K562 (cell line): ENCODE measurements at regions not wholly inside any gene's neighbourhood (a gene's known extent, or its start where the extent isn't known, plus 50 kb on each side); places are given as distances from the start of the nearest gene placed in this dataset.

Experiments
- ATAC-seq: fragments of 200-7000 bp; cut with Tn5 transposase; 3 replicates; pipeline ENCODE4 v1.9.1; 2020; ENCODE audit warnings: moderate library complexity
- BruUV-seq: library from RNA; stranded (reverse); fragments of 400-500 nt; replicated peaks from 2 replicates; lab custom pipeline; 2021; lab: Mats Ljungman, UMichigan
- CTCF ChIA-PET: fragments of 300-600 bp; formaldehyde crosslinking; extraction: SDS; loops from one replicate; lab custom pipeline; 2021; ENCODE audit warnings: low intra/inter-chr PET ratio; lab: Yijun Ruan, JAX
- POLR2A ChIA-PET: fragments of 300-600, 350-650 bp; sonication (Branson Sonifier 250); formaldehyde crosslinking; extraction: SDS; loops from one replicate; lab custom pipeline; 2021; ENCODE audit warnings: antibody characterized with exemption, inconsistent platforms; lab: Yijun Ruan, JAX
- DNase-seq, 4 experiments: peaks; one replicate each; pipeline versions ENCODE4 v3.0.0 to v3.0.0-alpha.2; 2011 to 2018; ENCODE audit warnings: low spot score in 3 of 4, mixed read lengths in 3 of 4; ENCODE audit errors: extremely low read depth in 1 of 4
- FAIRE-seq: peaks from 2 replicates; lab custom pipeline; 2011; peaks lifted over from hg19 to GRCh38; lab: Jason Lieb, UNC
- H2AFZ ChIP-seq: 2 replicates; pipeline ENCODE4 v1.6.0; 2011; ENCODE audit warnings: low read depth, low read length, control low read depth, inconsistent platforms
- H3K27ac ChIP-seq: fragments of 200-600 bp; 3 replicates; pipeline ENCODE4 v1.8.0; 2011; ENCODE audit warnings: low read depth, mild to moderate bottlenecking, control low read depth, inconsistent platforms, low read length, moderate library complexity, mixed read lengths; ENCODE audit errors: extremely low read depth
- H3K27me3 ChIP-seq, 2 experiments: fragments of 300-600 bp in 1 of 2; 2 replicates in 1 of 2; 3 replicates in 1 of 2; pipeline versions ENCODE4 v1.6.0 to v1.8.0; 2011; ENCODE audit warnings: inconsistent platforms in 2 of 2, low read length in 2 of 2, mild to moderate bottlenecking in 1 of 2, mixed read lengths in 1 of 2, moderate library complexity in 1 of 2; ENCODE audit not compliant: control insufficient read depth in 2 of 2, insufficient read depth in 2 of 2
- H3K36me3 ChIP-seq: fragments of 300-600 bp; 3 replicates; pipeline ENCODE4 v1.8.0; 2011; ENCODE audit warnings: mild to moderate bottlenecking, low read length, inconsistent platforms; ENCODE audit not compliant: control insufficient read depth, insufficient read depth
- H3K4me1 ChIP-seq, 2 experiments: fragments of 200-600 bp in 1 of 2; replicated peaks in 1 of 2; 2 replicates in 1 of 2; 3 replicates in 1 of 2; pipeline versions ENCODE4 v1.5.1 to v1.8.0; 2011; ENCODE audit warnings: inconsistent platforms in 2 of 2, low read length in 2 of 2, mild to moderate bottlenecking in 1 of 2, mixed read lengths in 1 of 2, moderate library complexity in 1 of 2; ENCODE audit not compliant: control insufficient read depth in 2 of 2, insufficient read depth in 2 of 2
- H3K4me2 ChIP-seq: 2 replicates; pipeline ENCODE4 v1.6.1; 2011; ENCODE audit warnings: low read length, control low read depth, inconsistent platforms, mixed read lengths; ENCODE audit not compliant: insufficient read depth
- H3K4me3 ChIP-seq: fragments of 200-600 bp; sonication (generic), shearing (Covaris generic); 2 replicates; pipeline ENCODE4 v1.5.1; 2016; ENCODE audit warnings: control low read depth, inconsistent platforms
- H3K79me2 ChIP-seq: fragments of 200-600 bp; 3 replicates; pipeline ENCODE4 v1.8.0; 2011; ENCODE audit warnings: low read length, inconsistent platforms; ENCODE audit not compliant: control insufficient read depth, insufficient read depth
- H3K9ac ChIP-seq, 2 experiments: 2 replicates each; pipeline versions ENCODE4 v1.6.0 to v1.6.1; 2011; ENCODE audit warnings: low read depth in 2 of 2, low read length in 2 of 2, control low read depth in 1 of 2, inconsistent platforms in 1 of 2, mild to moderate bottlenecking in 1 of 2, mixed read lengths in 1 of 2; ENCODE audit not compliant: insufficient read depth in 1 of 2
- H3K9me1 ChIP-seq: one replicate; pipeline ENCODE4 v1.6.0; 2011; ENCODE audit warnings: inconsistent platforms, mild to moderate bottlenecking, low read length, moderate library complexity; ENCODE audit not compliant: control insufficient read depth, insufficient read depth
- H3K9me3 ChIP-seq: replicated peaks from 2 replicates; pipeline ENCODE4 v1.5.1; 2011; ENCODE audit warnings: low read depth, low read length, inconsistent platforms; ENCODE audit not compliant: control insufficient read depth, insufficient read depth
- H4K20me1 ChIP-seq: replicated peaks from 2 replicates; pipeline ENCODE4 v1.6.1; 2011; ENCODE audit warnings: low read length, inconsistent platforms, mixed read lengths; ENCODE audit not compliant: control insufficient read depth, insufficient read depth
- AFF4 ChIP-seq: sonication (generic); formaldehyde crosslinking; IDR thresholded peaks from 2 replicates; pipeline ENCODE4 v1.8.0; 2023; ENCODE audit warnings: mild to moderate bottlenecking, missing genetic modification reagents
- CHD4 ChIP-seq: fragments of 200-600 bp; sonication (generic); IDR thresholded peaks from 3 replicates; pipeline ENCODE4 v1.6.1; 2012; ENCODE audit warnings: low read depth, mild to moderate bottlenecking, mixed read lengths, low read length, inconsistent platforms; ENCODE audit not compliant: insufficient read depth, insufficient replicate concordance, poor library complexity, severe bottlenecking
- CLOCK ChIP-seq: fragments of 250-450 bp; sonication (Bioruptor Pico); IDR thresholded peaks from 2 replicates; pipeline ENCODE4 v1.4.0; 2020; ENCODE audit warnings: mild to moderate bottlenecking, moderate library complexity, borderline replicate concordance
- ETV1 ChIP-seq: fragments of 450-650 bp; conservative IDR thresholded peaks from 2 replicates; pipeline ENCODE4 v1.6.1; 2016; ENCODE audit warnings: missing genetic modification characterization, control low read depth, low read depth, missing compliant biosample characterization
- KDM1A ChIP-seq, 2 experiments: fragments of 450-650 bp; IDR thresholded peaks; 2 replicates each; pipeline ENCODE4 v1.6.1; 2016; ENCODE audit warnings: mild to moderate bottlenecking in 2 of 2
- MXI1 ChIP-seq: IDR thresholded peaks from 2 replicates; pipeline ENCODE4 v1.6.1; 2011; ENCODE audit warnings: low read depth, mild to moderate bottlenecking, improper control_type of control experiment, low read length
- MYC ChIP-seq, 2 experiments: fragments of 250-450 bp in 1 of 2; sonication (Bioruptor Pico) in 1 of 2; IDR thresholded peaks; 2 replicates each; pipeline versions ENCODE4 v1.5.1 to v1.6.1; 2012 to 2021; ENCODE audit warnings: low read depth in 2 of 2, borderline replicate concordance in 1 of 2, improper control_type of control experiment in 1 of 2, low read length in 1 of 2, mild to moderate bottlenecking in 1 of 2, moderate library complexity in 1 of 2
- PRMT5 ChIP-seq: sonication (generic); formaldehyde crosslinking; IDR thresholded peaks from 2 replicates; pipeline ENCODE4 v1.5.0; 2020; ENCODE audit warnings: missing genetic modification reagents
- RHOXF2B ChIP-seq: fragments of 250-450 bp; sonication (Bioruptor Pico); conservative IDR thresholded peaks from 2 replicates; pipeline ENCODE4 v1.5.1; 2021
- RUNX1 ChIP-seq: sonication (generic); IDR thresholded peaks from 2 replicates; pipeline ENCODE4 v1.6.1; 2016; ENCODE audit warnings: antibody characterized with exemption, low read depth
- TCF7 ChIP-seq: sonication (generic); IDR thresholded peaks from 2 replicates; pipeline ENCODE4 v1.6.1; 2016; ENCODE audit warnings: antibody characterized with exemption, borderline replicate concordance
- TCFL5 ChIP-seq: fragments of 250-450 bp; sonication (Bioruptor Pico); conservative IDR thresholded peaks from 2 replicates; pipeline ENCODE4 v1.6.1; 2021; ENCODE audit warnings: mild to moderate bottlenecking, moderate library complexity, matching md5 sums
- ZBTB7A ChIP-seq: IDR thresholded peaks from 2 replicates; pipeline ENCODE4 v1.6.1; 2011; ENCODE audit warnings: low read depth, mild to moderate bottlenecking, low read length, moderate library complexity, borderline replicate concordance; ENCODE audit not compliant: control insufficient read depth
- ZNF316 ChIP-seq: fragments of 450-650 bp; IDR thresholded peaks from 2 replicates; pipeline ENCODE4 v1.6.1; 2016
- WGBS: fragments of 100-300 bp; shearing (Covaris generic); methylation state at CpG from one replicate; pipeline ENCODE4 v1.1.6; 2016; ENCODE audit warnings: low coverage, mixed read lengths; ENCODE audit not compliant: insufficient coverage; ENCODE audit errors: missing lambda C conversion rate; 5-methylcytosine and 5-hydroxymethylcytosine counted together
- in situ Hi-C: fragments of 300-500 bp; cut with MboI; formaldehyde crosslinking; loops from 4 replicates; pipeline ENCODE4 v1.15.0; 2018; ENCODE audit warnings: inconsistent platforms, mixed read lengths
- intact Hi-C: fragments of 100-400 bp; cut with micrococcal nuclease; formaldehyde crosslinking; loops from 2 replicates; pipeline ENCODE4 v1.14.2; 2022

- TF ChIP-seq ZBTB7A, result no peak
- no peak for TF ChIP-seq MYC (IDR thresholded peaks at IDR 0.05; ENCODE audit: low read depth, low read length)
- TF ChIP-seq MYC (CRISPR knock-in tag; IDR thresholded peaks at IDR 0.05; ENCODE audit: borderline replicate concordance, low read depth), result no peak
These were observed 954.5 kb downstream of the ZPLD1 start (continued) for GRCh38 chr3:103389356-103389755.

GRCh38 chr3:103393395-103394186 is 958.8 kb downstream of the ZPLD1 start:
- FAIRE-seq (no peak), ATAC-seq (no peak), DNase-seq (no peak)
- ChIA-PET CTCF (no interaction called here), POLR2A (no interaction called here)
- H3K27ac ChIP-seq, result no peak overlapping the region
- in situ Hi-C loops (no loop called here), intact Hi-C loops (no loop called here)
- H3K9me3 ChIP-seq, result no peaks in the 10 kb centered on the region; the same call in 1 of the 2 replicates
- H3K4me3 ChIP-seq, result no peak overlapping the region
- no peaks in the 10 kb centered on the region for H3K9me1 ChIP-seq
- no peak overlapping the region for H3K4me2 ChIP-seq
- BruUV-seq, result no TSS peak
- H3K79me2 ChIP-seq, result no peaks in the 10 kb centered on the region
- no peaks in the 10 kb centered on the region for H3K27me3 ChIP-seq
- H2AFZ ChIP-seq, result no peak overlapping the region
- no peak overlapping the region for H3K9ac ChIP-seq
- no peaks in the 10 kb centered on the region for H4K20me1 ChIP-seq
- H3K36me3 ChIP-seq, result no peaks in the 10 kb centered on the region
- WGBS, result 0% methylated on average over 2 of the region's 4 CpGs
- H3K4me1 ChIP-seq, result no peaks in the 10 kb centered on the region
- no peak for TF ChIP-seq PRMT5
- TF ChIP-seq MXI1, result no peak
- TF ChIP-seq CHD4, result no peak
- no peak for TF ChIP-seq TCFL5
- TF ChIP-seq CLOCK (CRISPR knock-in tag), result no peak
- no peak for TF ChIP-seq RUNX1
- no peak for TF ChIP-seq TCF7
- TF ChIP-seq ETV1 (tag), result no peak
- TF ChIP-seq ZNF316, result no peak
- TF ChIP-seq RHOXF2B (CRISPR knock-in tag), result no peak
- no peak for TF ChIP-seq KDM1A (IDR thresholded peaks at IDR 0.05)
- TF ChIP-seq AFF4 (CRISPR knock-in tag), result no peak
